Panc1 (cell line): ENCODE measurements at regions not wholly inside any gene's neighbourhood (a gene's known extent, or its start where the extent isn't known, plus 50 kb on each side); places are given as distances from the start of the nearest gene placed in this dataset.

ENCODE experiments used
- ATAC-seq: fragments of 200-7000 bp; cut with Tn5 transposase; 2 replicates; pipeline ENCODE4 v1.9.1; 2020; ENCODE audit warnings: mild to moderate bottlenecking, moderate library complexity
- BruUV-seq: library from RNA; stranded (reverse); fragments of 400-500 nt; replicated peaks from 2 replicates; lab custom pipeline; 2021; lab: Mats Ljungman, UMichigan
- CTCF ChIA-PET: fragments of 300-600 bp; sonication (Branson Sonifier 250); formaldehyde crosslinking; loops from one replicate; lab custom pipeline; 2022; ENCODE audit warnings: antibody characterized with exemption; lab: Charles Lee
- POLR2A ChIA-PET: fragments of 300-600 bp; sonication (Branson Sonifier 250); formaldehyde crosslinking; loops from one replicate; lab custom pipeline; 2022; ENCODE audit warnings: antibody characterized with exemption; lab: Charles Lee
- DNase-seq: peaks from one replicate; pipeline ENCODE4 v3.0.0-alpha.2; 2010; ENCODE audit warnings: low read depth, low spot score
- H3K27ac ChIP-seq: 2 replicates; pipeline ENCODE4 v1.5.1; 2011; ENCODE audit warnings: mild to moderate bottlenecking, low read length, inconsistent platforms
- H3K27me3 ChIP-seq: fragments of 200-500 bp; sonication (Bioruptor generic); 2 replicates; pipeline ENCODE4 v1.6.0; 2014; ENCODE audit warnings: low read length, inconsistent platforms; ENCODE audit not compliant: control insufficient read depth, insufficient read depth
- H3K36me3 ChIP-seq: fragments of 200-500 bp; sonication (Bioruptor generic); 2 replicates; pipeline ENCODE4 v1.5.1; 2014; ENCODE audit warnings: inconsistent platforms, mild to moderate bottlenecking, low read length, moderate library complexity; ENCODE audit not compliant: control insufficient read depth, insufficient read depth
- H3K4me1 ChIP-seq: 2 replicates; pipeline ENCODE4 v1.5.1; 2011; ENCODE audit warnings: inconsistent platforms, mild to moderate bottlenecking, low read length, moderate library complexity; ENCODE audit not compliant: control insufficient read depth, insufficient read depth
- H3K4me3 ChIP-seq, 2 experiments: 2 replicates each; pipeline ENCODE4 v1.5.1; 2011 to 2012; ENCODE audit warnings: low read depth in 2 of 2, low read length in 2 of 2, mild to moderate bottlenecking in 2 of 2, inconsistent platforms in 1 of 2, moderate library complexity in 1 of 2
- H3K9me3 ChIP-seq: fragments of 200-500 bp; sonication (Bioruptor generic); 2 replicates; pipeline ENCODE4 v1.5.1; 2014; ENCODE audit warnings: low read depth, mild to moderate bottlenecking, inconsistent platforms, low read length, moderate library complexity; ENCODE audit not compliant: control insufficient read depth, insufficient read depth
- POLR2AphosphoS5 ChIP-seq: IDR thresholded peaks from 2 replicates; pipeline ENCODE4 v1.6.1; 2012; ENCODE audit warnings: mild to moderate bottlenecking, low read depth, low read length, moderate library complexity
- SIN3A ChIP-seq: IDR thresholded peaks from 2 replicates; pipeline ENCODE4 v1.6.1; 2012; ENCODE audit warnings: low read depth, mild to moderate bottlenecking, low read length, moderate library complexity, borderline replicate concordance; ENCODE audit not compliant: insufficient read depth
- TCF7L2 ChIP-seq: IDR thresholded peaks from 2 replicates; pipeline ENCODE4 v1.6.1; 2011; ENCODE audit warnings: mild to moderate bottlenecking, low read depth, low read length, inconsistent platforms
- in situ Hi-C: cut with HindIII; loops from 2 replicates; pipeline ENCODE4 v1.10.0; 2016; ENCODE audit warnings: low sequenced_read_pairs, low pct_unique_long_range_greater_than_20kb
- intact Hi-C: fragments of 100-400 bp; cut with micrococcal nuclease; formaldehyde crosslinking; loops from one replicate; pipeline ENCODE4 v1.10.0; 2022; ENCODE audit not compliant: unreplicated experiment
- TF ChIP-seq, protein P1 (sequence below), 2 experiments: IDR thresholded peaks; 2 replicates each; pipeline ENCODE4 v1.6.1; 2011 to 2012; ENCODE audit warnings: low read depth in 2 of 2, control low read depth in 1 of 2, low read length in 1 of 2, mild to moderate bottlenecking in 1 of 2, moderate library complexity in 1 of 2; ENCODE audit not compliant: insufficient read depth in 1 of 2
- TF ChIP-seq, protein P2 (sequence below): fragments of 450-650 bp; IDR thresholded peaks from 2 replicates; pipeline ENCODE4 v1.5.1; 2017; ENCODE audit warnings: mild to moderate bottlenecking

DNA sequence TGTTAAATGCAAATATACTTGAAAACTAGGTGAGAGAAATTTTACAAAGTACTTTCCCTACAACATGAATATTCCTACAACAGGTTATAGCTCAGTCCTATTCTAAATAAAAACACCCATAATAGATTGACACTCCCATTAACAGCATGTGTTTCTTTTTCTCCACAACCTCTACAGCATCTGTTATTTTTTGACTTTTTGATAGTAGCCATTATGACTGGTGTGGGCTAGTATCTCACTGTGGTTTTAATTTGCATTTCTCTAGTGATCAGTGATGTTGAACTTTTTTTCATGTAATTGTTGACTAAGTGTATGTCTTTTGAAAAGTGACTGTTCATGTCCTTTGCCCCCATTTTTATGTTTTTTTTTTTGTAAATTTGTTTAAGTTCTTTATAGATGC is 1506.1 kb upstream of the CDH9 start:
- DNase-seq (no peak), ATAC-seq (no peak)
- ChIA-PET POLR2A (no interaction called here), CTCF (no interaction called here)
- in situ Hi-C loops = no loop called here
- Histone ChIP-seq H3K4me3 (no peak overlapping the region), H3K27ac (no peak overlapping the region), H3K4me1 (no peaks in the 10 kb centered on the region), H3K36me3 (no peaks in the 10 kb centered on the region), H3K27me3 (no peaks in the 10 kb centered on the region), H3K9me3 (no peaks in the 10 kb centered on the region)
- TF ChIP-seq POLR2AphosphoS5 = no peak
- TF ChIP-seq, protein P1, sequence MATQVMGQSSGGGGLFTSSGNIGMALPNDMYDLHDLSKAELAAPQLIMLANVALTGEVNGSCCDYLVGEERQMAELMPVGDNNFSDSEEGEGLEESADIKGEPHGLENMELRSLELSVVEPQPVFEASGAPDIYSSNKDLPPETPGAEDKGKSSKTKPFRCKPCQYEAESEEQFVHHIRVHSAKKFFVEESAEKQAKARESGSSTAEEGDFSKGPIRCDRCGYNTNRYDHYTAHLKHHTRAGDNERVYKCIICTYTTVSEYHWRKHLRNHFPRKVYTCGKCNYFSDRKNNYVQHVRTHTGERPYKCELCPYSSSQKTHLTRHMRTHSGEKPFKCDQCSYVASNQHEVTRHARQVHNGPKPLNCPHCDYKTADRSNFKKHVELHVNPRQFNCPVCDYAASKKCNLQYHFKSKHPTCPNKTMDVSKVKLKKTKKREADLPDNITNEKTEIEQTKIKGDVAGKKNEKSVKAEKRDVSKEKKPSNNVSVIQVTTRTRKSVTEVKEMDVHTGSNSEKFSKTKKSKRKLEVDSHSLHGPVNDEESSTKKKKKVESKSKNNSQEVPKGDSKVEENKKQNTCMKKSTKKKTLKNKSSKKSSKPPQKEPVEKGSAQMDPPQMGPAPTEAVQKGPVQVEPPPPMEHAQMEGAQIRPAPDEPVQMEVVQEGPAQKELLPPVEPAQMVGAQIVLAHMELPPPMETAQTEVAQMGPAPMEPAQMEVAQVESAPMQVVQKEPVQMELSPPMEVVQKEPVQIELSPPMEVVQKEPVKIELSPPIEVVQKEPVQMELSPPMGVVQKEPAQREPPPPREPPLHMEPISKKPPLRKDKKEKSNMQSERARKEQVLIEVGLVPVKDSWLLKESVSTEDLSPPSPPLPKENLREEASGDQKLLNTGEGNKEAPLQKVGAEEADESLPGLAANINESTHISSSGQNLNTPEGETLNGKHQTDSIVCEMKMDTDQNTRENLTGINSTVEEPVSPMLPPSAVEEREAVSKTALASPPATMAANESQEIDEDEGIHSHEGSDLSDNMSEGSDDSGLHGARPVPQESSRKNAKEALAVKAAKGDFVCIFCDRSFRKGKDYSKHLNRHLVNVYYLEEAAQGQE (IDR thresholded peaks at IDR 0.05; ENCODE audit: insufficient read depth in 1 of 2, low read depth in 2 of 2, low read length in 1 of 2) = no peak
- TF ChIP-seq, protein P2, sequence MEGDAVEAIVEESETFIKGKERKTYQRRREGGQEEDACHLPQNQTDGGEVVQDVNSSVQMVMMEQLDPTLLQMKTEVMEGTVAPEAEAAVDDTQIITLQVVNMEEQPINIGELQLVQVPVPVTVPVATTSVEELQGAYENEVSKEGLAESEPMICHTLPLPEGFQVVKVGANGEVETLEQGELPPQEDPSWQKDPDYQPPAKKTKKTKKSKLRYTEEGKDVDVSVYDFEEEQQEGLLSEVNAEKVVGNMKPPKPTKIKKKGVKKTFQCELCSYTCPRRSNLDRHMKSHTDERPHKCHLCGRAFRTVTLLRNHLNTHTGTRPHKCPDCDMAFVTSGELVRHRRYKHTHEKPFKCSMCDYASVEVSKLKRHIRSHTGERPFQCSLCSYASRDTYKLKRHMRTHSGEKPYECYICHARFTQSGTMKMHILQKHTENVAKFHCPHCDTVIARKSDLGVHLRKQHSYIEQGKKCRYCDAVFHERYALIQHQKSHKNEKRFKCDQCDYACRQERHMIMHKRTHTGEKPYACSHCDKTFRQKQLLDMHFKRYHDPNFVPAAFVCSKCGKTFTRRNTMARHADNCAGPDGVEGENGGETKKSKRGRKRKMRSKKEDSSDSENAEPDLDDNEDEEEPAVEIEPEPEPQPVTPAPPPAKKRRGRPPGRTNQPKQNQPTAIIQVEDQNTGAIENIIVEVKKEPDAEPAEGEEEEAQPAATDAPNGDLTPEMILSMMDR = no peak
- no peak for TF ChIP-seq TCF7L2
- TF ChIP-seq SIN3A = no peak
- BruUV-seq = no TSS peak
- intact Hi-C loops = no loop called here

DNA sequence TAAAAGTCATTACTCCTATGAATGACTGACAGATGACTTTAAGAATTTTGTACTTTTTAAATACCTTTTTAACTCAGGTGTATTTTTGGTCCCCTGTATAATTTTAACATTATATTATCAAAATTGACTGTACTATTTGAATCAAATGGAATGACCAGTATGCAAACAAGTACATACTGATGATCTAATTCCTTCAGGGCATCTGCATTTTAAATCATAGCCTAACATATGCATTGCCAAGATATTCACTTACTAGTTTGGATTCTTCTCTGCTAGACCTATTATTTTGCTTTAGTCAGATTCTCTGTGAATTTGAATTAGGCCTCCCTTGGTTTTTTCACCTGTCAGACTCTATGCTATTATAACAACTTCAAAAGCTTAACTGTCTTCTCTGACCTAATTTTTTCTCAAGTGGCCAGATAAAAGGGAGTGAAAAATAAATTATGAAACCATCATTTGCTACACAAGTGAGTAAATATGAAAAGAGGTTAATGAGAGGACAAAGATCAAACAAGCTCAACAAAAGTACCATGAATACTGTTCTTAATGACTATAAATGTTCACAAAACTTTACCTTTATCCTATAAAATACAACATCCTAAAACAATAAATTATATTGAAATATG is 1505.2 kb upstream of the CDH9 start:
- Histone ChIP-seq H3K9me3 (no peaks in the 10 kb centered on the region), H3K4me3 (no peak overlapping the region), H3K4me1 (no peaks in the 10 kb centered on the region), H3K27ac (no peak overlapping the region), H3K36me3 (no peaks in the 10 kb centered on the region), H3K27me3 (no peaks in the 10 kb centered on the region)
- in situ Hi-C loops = no loop called here
- ATAC-seq (no peak), DNase-seq (no peak)
- POLR2A ChIA-PET = no interaction called here
- BruUV-seq = no TSS peak
- no peak for TF ChIP-seq SIN3A
- TF ChIP-seq TCF7L2 = no peak
- TF ChIP-seq, protein P1 (IDR thresholded peaks at IDR 0.05; ENCODE audit: insufficient read depth in 1 of 2, low read depth in 2 of 2, low read length in 1 of 2) = no peak
- no peak for TF ChIP-seq POLR2AphosphoS5
- CTCF ChIA-PET = no interaction called here
- intact Hi-C loops = no loop called here
